Bronchial epithelial cell (primary cell): ENCODE measurements at regions not wholly inside any gene's neighbourhood (a gene's known extent, or its start where the extent isn't known, plus 50 kb on each side); places are given as distances from the start of the nearest gene placed in this dataset.
A peak's percentile ranks its signal among the peaks of the same experiment; 100 is the strongest.

Experiments
- DNase-seq: peaks from one replicate; pipeline ENCODE4 v3.0.0-alpha.2; 2010; ENCODE audit warnings: low read depth
- FAIRE-seq: peaks from 2 replicates; lab custom pipeline; 2011; peaks lifted over from hg19 to GRCh38; lab: Jason Lieb, UNC
- H3K27me3 ChIP-seq: 2 replicates; pipeline ENCODE4 v1.5.1; 2011; ENCODE audit warnings: low read length; ENCODE audit not compliant: control insufficient read depth, insufficient read depth
- H3K36me3 ChIP-seq: 2 replicates; pipeline ENCODE4 v1.5.1; 2011; ENCODE audit warnings: low read length; ENCODE audit not compliant: control insufficient read depth, insufficient read depth
- H3K4me3 ChIP-seq: 2 replicates; pipeline ENCODE4 v1.5.1; 2011; ENCODE audit warnings: mild to moderate bottlenecking, low read depth, low read length, control low read depth
- CTCF ChIP-seq: IDR thresholded peaks from 2 replicates; pipeline ENCODE4 v1.5.1; 2011; ENCODE audit warnings: mild to moderate bottlenecking, moderate library complexity, low read length, control low read depth, inconsistent platforms; ENCODE audit not compliant: insufficient read depth, severe bottlenecking

- no peak overlapping the region for H3K4me3 ChIP-seq
- TF ChIP-seq CTCF, result no peak
- no peaks in the 10 kb centered on the region for H3K36me3 ChIP-seq
- FAIRE-seq (no peak), DNase-seq (no peak)
- H3K27me3 ChIP-seq, result peaks cover 9% of the 10 kb centered on the region
These were observed 92.4 kb upstream of the SSTR4 start for GRCh38 chr20:22942742-22943141.

- H3K27me3 ChIP-seq, result peaks cover 7% of the 10 kb centered on the region
- DNase-seq (no peak), FAIRE-seq (no peak)
- TF ChIP-seq CTCF, result no peak
- no peak overlapping the region for H3K4me3 ChIP-seq
- no peaks in the 10 kb centered on the region for H3K36me3 ChIP-seq
These were observed 91.0 kb upstream of the SSTR4 start for GRCh38 chr20:22944062-22944461.

- FAIRE-seq (no peak), DNase-seq (no peak)
- TF ChIP-seq CTCF, result no peak
- Histone ChIP-seq H3K4me3 (no peak overlapping the region), H3K36me3 (no peaks in the 10 kb centered on the region), H3K27me3 (peaks cover 7% of the 10 kb centered on the region)
These were observed 90.2 kb upstream of the SSTR4 start for GRCh38 chr20:22944936-22945335.

- no peak for FAIRE-seq
These were observed 88.5 kb upstream of the SSTR4 start for GRCh38 chr20:22946596-22946995.

GRCh38 chr20:22949331-22950109, 85.6 kb upstream of the SSTR4 start:
- DNase-seq, result peak; percentile 39
- Histone ChIP-seq H3K4me3 (no peak overlapping the region), H3K36me3 (no peaks in the 10 kb centered on the region), H3K27me3 (peaks cover 5% of the 10 kb centered on the region)
- no peak for FAIRE-seq
- TF ChIP-seq CTCF, result no peak

More at GRCh38 chr20:22946596-22946995, 88.5 kb upstream of the SSTR4 start:
- no peak for DNase-seq
- H3K4me3 ChIP-seq, result no peak overlapping the region
- TF ChIP-seq CTCF, result no peak
- H3K27me3 ChIP-seq, result peaks cover 5% of the 10 kb centered on the region
- H3K36me3 ChIP-seq, result no peaks in the 10 kb centered on the region

- H3K27me3 ChIP-seq, result peaks cover 2% of the 10 kb centered on the region
- no peak for DNase-seq
- H3K36me3 ChIP-seq, result no peaks in the 10 kb centered on the region
- H3K4me3 ChIP-seq, result no peak overlapping the region
- FAIRE-seq, result no peak
- TF ChIP-seq CTCF, result no peak
These were observed 83.1 kb upstream of the SSTR4 start for GRCh38 chr20:22951966-22952365.
